Activated naive CD4-positive, alpha-beta T cell treated with anti-CD3 and anti-CD28 coated beads, Interleukin-2, amount 50 U/mL, for 24 hours (primary cell): ENCODE measurements at regions not wholly inside any gene's neighbourhood (a gene's known extent, or its start where the extent isn't known, plus 50 kb on each side); places are given as distances from the start of the nearest gene placed in this dataset.

Experiments used
- H3K27ac Mint-ChIP-seq: one replicate; pipeline ENCODE4 v1.8.0; 2021; ENCODE audit warnings: mild to moderate bottlenecking, mixed read lengths
- H3K27me3 Mint-ChIP-seq: one replicate; pipeline ENCODE4 v1.8.0; 2021; ENCODE audit warnings: mixed read lengths
- H3K36me3 Mint-ChIP-seq: one replicate; pipeline ENCODE4 v1.8.0; 2021; ENCODE audit warnings: mixed read lengths
- H3K4me1 Mint-ChIP-seq: one replicate; pipeline ENCODE4 v1.8.0; 2021; ENCODE audit warnings: mixed read lengths
- H3K4me3 Mint-ChIP-seq: one replicate; pipeline ENCODE4 v1.8.0; 2021; ENCODE audit warnings: mild to moderate bottlenecking, mixed read lengths
- H3K9me3 Mint-ChIP-seq: one replicate; pipeline ENCODE4 v1.8.0; 2021; ENCODE audit warnings: mixed read lengths

DNA sequence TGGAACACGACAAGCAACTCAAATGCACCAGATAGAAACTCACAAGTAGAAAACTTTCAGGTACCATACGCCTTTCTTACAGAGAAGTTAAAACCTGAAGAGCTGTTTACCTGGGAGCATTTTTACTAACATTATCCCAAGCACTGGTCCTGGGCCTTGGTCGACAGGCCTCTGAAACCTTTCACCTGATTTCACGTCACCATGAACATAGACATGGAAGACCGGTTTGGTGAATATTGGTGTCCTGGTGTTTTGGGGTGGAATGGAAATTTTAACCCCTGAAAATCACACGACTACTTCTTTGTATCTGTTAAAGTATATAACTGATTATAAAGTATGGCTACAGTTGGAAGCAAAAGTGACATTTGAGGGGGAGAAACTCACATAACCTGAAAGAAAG lies 176.6 kb upstream of the ARGLU1 start:
- Mint-ChIP-seq H3K36me3 (no peaks in the 10 kb centered on the region), H3K27me3 (no peaks in the 10 kb centered on the region), H3K27ac (no peak overlapping the region), H3K9me3 (no peaks in the 10 kb centered on the region), H3K4me1 (no peaks in the 10 kb centered on the region), H3K4me3 (no peak overlapping the region)

DNA sequence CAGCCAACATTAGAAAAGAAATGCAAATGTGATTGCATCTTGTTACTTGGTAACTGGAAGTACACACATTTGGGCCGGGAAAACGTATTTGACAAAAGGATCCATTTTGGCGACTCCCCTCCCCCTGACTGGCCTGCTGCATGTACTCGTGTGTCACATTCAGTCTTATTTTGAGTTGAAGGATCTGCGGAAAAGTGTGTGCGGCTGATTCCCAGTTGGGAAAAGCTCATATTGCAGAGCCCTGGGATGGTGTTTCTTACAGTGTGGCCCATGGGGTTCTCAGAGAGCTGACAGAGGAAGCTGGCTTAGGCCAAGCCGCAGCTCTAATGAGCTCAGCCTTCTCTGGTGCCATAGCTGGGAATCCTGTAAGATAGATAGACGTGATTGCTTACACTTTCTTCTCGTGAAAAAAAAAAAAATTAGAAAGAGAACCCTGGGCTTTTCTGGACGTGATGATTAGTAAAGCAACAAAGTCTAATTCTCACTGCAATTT lies 170.3 kb upstream of the ARGLU1 start:
- no peak overlapping the region for H3K4me3 Mint-ChIP-seq
- no peaks in the 10 kb centered on the region for H3K27me3 Mint-ChIP-seq
- no peak overlapping the region for H3K27ac Mint-ChIP-seq

DNA sequence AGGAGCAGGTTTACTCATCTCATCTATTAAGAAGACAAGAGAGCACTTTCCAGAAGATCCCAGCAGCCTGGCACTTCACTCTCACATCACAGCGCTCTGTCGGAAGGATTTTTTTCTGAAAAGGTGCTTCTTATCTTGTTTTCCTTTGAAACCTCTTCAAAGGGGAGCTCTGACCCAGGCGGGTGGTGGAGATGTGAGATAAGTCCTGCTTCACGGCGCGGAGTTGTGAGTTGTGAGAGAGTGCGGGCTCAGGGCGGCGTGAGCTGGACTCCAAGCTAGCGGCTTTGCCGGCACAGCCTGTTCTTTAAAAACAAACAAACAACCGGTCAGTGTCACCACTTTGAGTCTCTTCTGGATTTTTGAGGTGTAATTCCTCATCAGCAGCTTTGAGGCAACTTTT lies 169.0 kb upstream of the ARGLU1 start:
- Mint-ChIP-seq H3K4me3 (no peak overlapping the region), H3K27me3 (peaks cover 3% of the 10 kb centered on the region), H3K36me3 (no peaks in the 10 kb centered on the region), H3K4me1 (no peaks in the 10 kb centered on the region), H3K9me3 (no peaks in the 10 kb centered on the region), H3K27ac (no peak overlapping the region)

More for the DNA sequence above, 170.3 kb upstream of the ARGLU1 start:
- Mint-ChIP-seq H3K4me1 (no peaks in the 10 kb centered on the region), H3K9me3 (no peaks in the 10 kb centered on the region), H3K36me3 (no peaks in the 10 kb centered on the region)

DNA sequence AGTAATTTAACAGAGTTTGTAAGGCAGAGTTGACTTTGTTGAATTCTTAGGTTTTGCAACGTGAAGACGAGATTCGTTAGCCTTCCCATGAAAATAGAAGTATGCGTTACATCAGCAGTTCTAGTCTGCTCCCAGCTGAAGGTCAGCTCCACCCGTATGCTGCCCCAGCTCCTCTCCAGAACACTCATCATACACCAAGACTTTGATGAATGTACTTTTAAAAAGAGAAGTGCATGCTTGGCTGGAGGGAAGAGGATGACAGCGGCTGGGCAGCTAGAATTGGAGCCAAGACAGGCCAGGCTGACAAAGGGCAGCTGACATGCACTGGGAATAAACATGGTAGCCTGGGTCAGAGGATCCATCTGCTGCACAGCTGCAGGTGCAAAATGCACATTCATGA lies 166.3 kb upstream of the ARGLU1 start:
- Mint-ChIP-seq H3K27me3 (peaks cover 3% of the 10 kb centered on the region), H3K4me3 (no peak overlapping the region), H3K36me3 (no peaks in the 10 kb centered on the region), H3K27ac (no peak overlapping the region), H3K4me1 (no peaks in the 10 kb centered on the region), H3K9me3 (no peaks in the 10 kb centered on the region)

DNA sequence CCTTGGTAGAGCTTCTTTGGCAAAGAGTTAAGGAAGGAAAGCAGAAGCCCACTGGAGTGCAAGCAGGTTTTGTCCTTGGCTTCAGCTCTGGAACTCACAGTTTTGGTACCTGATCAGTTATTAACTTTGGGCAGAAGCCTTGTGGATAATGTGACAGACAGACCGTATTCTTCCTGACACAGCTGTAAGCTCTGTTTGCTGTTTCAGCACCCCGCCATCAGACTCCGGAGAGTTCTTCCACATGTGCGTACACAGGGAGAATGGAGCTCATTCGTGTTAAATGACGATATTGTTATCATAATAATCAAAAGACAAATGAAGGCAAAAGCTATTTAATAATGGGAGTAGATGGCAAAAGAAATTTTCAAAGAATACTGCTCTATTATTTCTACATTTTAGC lies 155.1 kb upstream of the ARGLU1 start:
- H3K9me3 Mint-ChIP-seq = peaks cover 13% of the 10 kb centered on the region
- H3K36me3 Mint-ChIP-seq = no peaks in the 10 kb centered on the region
- H3K4me1 Mint-ChIP-seq = no peaks in the 10 kb centered on the region
- H3K4me3 Mint-ChIP-seq = no peak overlapping the region
- peaks cover 5% of the 10 kb centered on the region for H3K27me3 Mint-ChIP-seq
- no peak overlapping the region for H3K27ac Mint-ChIP-seq

DNA sequence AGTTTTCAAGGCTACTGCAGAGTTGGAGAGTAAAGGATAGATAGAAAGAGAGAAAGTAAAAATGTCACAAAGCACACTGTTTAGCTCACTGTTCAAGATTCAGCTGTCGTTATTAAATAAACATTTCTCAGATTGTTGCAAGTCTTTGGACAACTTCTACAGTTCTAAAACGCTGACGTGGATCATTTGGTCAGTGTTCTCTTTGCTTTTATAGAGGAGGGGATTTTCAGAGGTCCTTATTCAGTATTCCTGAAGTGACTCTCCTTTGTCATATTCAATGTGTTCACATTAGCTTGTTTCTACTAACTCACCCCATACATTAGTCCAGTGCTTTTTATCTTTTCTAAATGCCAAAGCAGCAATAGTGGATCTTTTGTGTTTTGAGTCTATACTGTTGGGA lies 154.7 kb upstream of the ARGLU1 start:
- Mint-ChIP-seq H3K4me3 (no peak overlapping the region), H3K27ac (no peak overlapping the region), H3K9me3 (peaks cover 16% of the 10 kb centered on the region), H3K4me1 (no peaks in the 10 kb centered on the region), H3K36me3 (no peaks in the 10 kb centered on the region), H3K27me3 (peaks cover 5% of the 10 kb centered on the region)

DNA sequence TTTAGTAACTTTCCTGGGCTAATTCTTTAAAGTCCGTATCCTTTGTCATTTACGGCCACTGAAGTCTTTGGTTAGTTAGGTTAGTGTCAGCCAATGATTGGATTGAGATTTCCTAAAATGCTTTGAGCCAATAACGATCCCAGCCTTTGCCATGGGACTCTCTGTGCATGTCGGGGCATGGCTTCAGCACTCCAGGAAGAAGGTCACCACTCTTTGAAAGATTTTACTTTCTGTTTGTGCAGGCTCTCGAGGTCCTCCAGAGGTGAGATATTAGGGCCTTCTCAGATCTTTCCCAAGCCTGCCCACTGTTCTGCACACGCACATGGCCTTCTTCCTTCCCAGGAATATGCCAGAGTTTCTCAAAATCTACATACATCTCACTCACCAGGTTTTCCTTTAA lies 153.7 kb upstream of the ARGLU1 start:
- Mint-ChIP-seq H3K27me3 (peaks cover 4% of the 10 kb centered on the region), H3K27ac (no peak overlapping the region), H3K36me3 (no peaks in the 10 kb centered on the region), H3K9me3 (peaks cover 20% of the 10 kb centered on the region), H3K4me3 (no peak overlapping the region), H3K4me1 (no peaks in the 10 kb centered on the region)

DNA sequence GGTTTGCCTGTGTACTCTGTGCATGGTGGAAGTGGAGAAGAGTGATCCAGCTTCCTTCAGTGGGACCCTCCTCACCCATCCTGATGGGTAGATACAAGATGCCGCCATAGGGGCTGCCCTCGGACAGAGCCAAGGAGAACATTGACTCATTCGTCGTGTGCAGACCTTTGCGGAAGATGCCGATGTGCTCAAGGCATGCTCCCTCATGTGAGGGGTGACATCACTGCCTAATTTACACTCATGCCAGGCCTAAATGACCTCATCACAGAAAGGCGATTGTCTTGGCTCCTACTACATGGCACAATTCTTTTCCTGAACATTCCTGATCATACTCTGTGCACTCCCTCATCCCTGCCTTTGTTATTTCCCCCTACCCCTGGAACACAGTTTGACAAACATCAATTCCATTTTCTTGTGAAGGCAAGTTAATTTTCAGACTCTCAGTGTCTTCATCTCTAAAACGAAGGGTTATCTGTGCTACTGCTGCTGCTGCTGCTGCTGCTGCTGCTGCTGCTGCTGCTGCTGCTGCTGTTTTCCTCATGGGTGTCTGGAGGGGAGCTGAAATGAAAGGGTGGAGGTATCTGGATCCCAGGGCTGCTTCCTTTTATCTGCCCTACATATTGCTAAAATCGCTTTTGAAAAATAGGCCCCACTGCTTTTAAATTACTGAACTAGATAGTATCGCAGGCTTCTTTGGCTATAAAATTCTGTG lies 146.5 kb upstream of the ARGLU1 start:
- no peak overlapping the region for H3K4me3 Mint-ChIP-seq
- H3K27me3 Mint-ChIP-seq = peaks cover 2% of the 10 kb centered on the region
- no peaks in the 10 kb centered on the region for H3K36me3 Mint-ChIP-seq
- no peak overlapping the region for H3K27ac Mint-ChIP-seq
- no peaks in the 10 kb centered on the region for H3K4me1 Mint-ChIP-seq
- peaks cover 22% of the 10 kb centered on the region for H3K9me3 Mint-ChIP-seq

DNA sequence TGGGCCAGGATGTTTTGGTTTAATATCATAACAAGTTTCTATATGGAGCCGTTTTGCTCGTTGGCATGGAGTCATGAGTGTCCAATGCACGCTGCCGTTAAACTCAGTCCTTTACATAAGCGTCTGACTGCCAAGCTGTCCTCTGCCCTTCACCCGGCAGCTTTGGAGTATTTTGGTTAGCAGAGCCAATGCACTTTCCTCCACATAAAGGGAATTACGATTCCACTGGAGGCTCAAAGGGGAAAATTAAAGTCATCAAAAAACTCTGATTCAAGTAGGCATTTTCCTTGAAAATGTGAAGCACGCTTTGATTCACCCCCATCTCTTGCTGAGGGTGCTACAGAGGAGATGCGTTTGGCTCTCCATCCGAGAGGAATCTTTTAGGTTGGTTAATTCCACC lies 144.4 kb upstream of the ARGLU1 start:
- H3K36me3 Mint-ChIP-seq = no peaks in the 10 kb centered on the region
- H3K4me3 Mint-ChIP-seq = no peak overlapping the region
- H3K4me1 Mint-ChIP-seq = no peaks in the 10 kb centered on the region
- H3K27ac Mint-ChIP-seq = no peak overlapping the region
- peaks cover 4% of the 10 kb centered on the region for H3K27me3 Mint-ChIP-seq
- peaks cover 8% of the 10 kb centered on the region for H3K9me3 Mint-ChIP-seq

DNA sequence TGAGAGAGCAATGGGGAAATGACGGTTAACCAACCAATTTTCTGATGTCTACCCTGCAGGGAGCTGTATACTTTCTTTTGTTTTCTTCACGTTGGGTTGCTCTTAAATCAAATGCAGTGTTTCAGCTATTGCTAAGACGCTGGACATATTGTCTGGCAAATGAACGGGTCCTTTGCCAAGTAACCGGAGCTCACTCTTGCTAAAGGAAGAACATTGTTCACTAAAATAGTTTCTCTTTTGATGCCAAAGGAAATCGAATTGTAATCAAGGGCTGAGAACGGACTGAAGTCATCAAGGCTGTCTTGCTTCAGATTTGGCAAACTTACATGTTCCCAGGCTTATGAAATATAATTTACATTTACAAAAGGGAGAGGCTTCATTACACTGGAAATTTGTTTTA lies 142.3 kb upstream of the ARGLU1 start:
- Mint-ChIP-seq H3K4me3 (no peak overlapping the region), H3K27me3 (peaks cover 4% of the 10 kb centered on the region), H3K4me1 (no peaks in the 10 kb centered on the region), H3K27ac (no peak overlapping the region), H3K9me3 (peaks cover 2% of the 10 kb centered on the region), H3K36me3 (no peaks in the 10 kb centered on the region)

DNA sequence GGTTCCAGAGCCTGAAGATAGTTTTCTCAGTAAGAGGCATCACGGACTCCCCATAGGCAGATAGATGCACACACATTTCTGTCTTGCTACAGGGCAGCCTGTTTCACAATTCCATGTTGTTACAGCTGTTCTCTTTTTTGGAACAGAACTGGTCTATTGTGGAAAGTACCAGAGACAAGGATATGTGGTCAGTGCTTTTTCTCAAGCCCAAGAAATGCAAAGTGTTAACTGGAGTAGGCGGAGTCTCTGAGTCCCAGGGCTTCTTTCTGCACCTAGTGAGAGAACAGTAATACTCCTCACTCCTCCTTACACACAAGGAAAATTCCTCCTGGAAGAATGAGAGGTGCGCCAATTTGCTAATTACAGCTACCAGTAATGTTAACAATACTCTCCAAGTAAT lies 141.6 kb upstream of the ARGLU1 start:
- H3K4me3 Mint-ChIP-seq = no peak overlapping the region
- H3K4me1 Mint-ChIP-seq = no peaks in the 10 kb centered on the region
- no peaks in the 10 kb centered on the region for H3K9me3 Mint-ChIP-seq
- peaks cover 4% of the 10 kb centered on the region for H3K27me3 Mint-ChIP-seq
- no peak overlapping the region for H3K27ac Mint-ChIP-seq
- H3K36me3 Mint-ChIP-seq = no peaks in the 10 kb centered on the region

DNA sequence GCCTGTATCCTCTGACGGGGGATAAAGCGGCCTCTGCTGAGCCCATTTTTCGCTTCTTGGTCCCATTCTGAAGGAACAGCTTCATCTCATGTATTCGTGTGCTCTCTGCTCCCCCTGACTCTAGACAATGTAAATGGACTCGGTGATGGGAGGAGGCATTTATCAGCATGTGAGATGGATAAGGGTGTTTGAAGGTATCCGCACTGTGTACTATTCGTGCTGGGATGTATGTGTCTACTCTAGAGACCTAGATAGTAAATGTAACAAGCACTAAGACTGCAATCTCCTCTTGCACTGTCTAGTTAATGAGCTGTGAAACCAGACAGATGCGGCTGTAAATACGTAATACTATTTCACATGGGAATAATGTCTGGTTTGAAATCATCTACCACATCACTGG lies 134.6 kb upstream of the ARGLU1 start:
- no peaks in the 10 kb centered on the region for H3K4me1 Mint-ChIP-seq
- H3K27ac Mint-ChIP-seq = no peak overlapping the region
- no peaks in the 10 kb centered on the region for H3K36me3 Mint-ChIP-seq
- H3K27me3 Mint-ChIP-seq = no peaks in the 10 kb centered on the region
- H3K9me3 Mint-ChIP-seq = no peaks in the 10 kb centered on the region
- no peak overlapping the region for H3K4me3 Mint-ChIP-seq

DNA sequence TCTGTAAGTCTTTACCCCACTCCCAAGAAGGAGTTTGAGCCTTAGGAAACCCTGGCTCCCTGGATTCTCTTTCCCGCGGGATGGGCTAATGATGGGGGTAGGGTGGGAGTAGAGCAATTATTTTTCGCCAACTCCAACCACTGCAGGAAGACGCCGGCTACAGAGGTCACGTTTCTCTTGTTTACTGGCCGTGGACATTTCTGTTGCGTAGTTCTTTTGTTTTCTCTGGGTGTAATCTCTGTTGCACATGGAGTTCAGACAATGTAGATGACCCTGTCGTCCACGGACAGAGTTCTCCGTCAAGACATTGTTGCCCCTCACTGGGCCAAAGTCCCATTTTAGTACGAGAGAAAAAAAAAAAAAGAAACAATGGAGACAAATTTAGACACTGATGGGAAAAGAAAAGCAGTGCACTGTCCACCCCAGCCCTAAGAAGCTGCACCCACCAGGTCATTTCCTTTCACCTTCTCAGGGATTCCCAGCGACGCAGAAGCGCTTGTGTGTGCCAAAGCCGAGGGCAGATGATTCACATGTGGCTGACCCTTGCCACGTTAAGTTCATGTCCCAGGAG lies 133.9 kb upstream of the ARGLU1 start:
- Mint-ChIP-seq H3K4me3 (no peak overlapping the region), H3K4me1 (no peaks in the 10 kb centered on the region), H3K27me3 (no peaks in the 10 kb centered on the region), H3K27ac (no peak overlapping the region), H3K36me3 (no peaks in the 10 kb centered on the region), H3K9me3 (no peaks in the 10 kb centered on the region)

DNA sequence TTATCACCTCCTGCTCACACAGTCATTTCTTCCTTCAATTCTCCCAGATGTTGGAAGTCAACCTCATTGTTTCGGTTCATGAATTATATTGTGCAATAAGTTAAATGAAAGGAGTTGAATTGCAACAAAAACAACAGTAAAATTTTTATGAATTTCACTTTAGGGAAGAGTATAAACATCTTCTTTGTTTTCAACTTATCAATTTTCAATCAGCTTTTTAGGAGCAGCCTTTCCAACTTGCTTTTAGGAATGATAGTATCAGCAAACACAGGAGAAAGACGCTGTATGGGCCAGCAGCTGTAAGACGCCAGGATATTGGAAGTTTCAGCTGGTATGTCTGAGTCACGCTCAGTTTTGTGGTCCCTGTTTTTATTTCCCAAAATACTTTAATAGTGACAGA lies 132.5 kb upstream of the ARGLU1 start:
- Mint-ChIP-seq H3K27ac (no peak overlapping the region), H3K4me1 (no peaks in the 10 kb centered on the region), H3K27me3 (no peaks in the 10 kb centered on the region), H3K4me3 (no peak overlapping the region), H3K9me3 (no peaks in the 10 kb centered on the region), H3K36me3 (no peaks in the 10 kb centered on the region)

DNA sequence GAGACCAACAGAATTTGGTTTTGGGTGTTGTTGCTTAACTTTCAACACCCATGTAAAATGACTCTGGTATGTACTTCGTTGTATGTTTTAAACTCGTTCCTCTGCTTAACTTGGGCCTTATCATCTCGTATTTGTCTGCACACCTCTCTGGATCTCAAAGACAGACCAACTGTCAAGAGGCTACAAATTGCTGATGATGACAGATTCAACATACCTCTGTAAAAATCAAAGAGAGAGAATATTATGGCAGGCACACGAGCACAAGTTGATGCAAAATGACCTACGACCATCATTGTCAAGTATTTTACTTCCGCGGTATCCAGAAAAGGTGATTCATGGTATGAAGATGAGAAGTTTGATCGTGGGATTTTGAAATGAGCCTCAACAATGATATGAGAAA lies 132.1 kb upstream of the ARGLU1 start:
- Mint-ChIP-seq H3K36me3 (no peaks in the 10 kb centered on the region), H3K4me1 (no peaks in the 10 kb centered on the region), H3K4me3 (no peak overlapping the region), H3K9me3 (no peaks in the 10 kb centered on the region), H3K27me3 (no peaks in the 10 kb centered on the region), H3K27ac (no peak overlapping the region)

DNA sequence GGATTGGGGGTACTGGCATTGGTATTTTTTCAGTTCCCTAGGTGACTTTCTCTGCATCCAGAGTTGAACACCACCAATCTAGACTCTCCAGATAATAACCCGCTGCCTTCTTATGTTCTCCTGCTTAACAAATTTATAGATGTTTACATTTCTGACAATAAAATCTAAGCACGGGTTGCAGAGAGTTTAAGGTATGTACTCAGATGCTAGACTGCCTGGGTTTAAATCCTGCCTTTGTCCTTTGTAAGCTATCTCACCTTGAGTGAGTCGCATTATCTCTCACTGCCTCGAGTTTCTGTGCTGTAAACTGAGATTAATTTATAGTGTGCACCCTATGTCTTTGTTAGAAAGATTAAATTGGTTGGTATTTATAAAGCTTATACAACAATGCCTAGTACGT lies 131.4 kb upstream of the ARGLU1 start:
- Mint-ChIP-seq H3K27ac (no peak overlapping the region), H3K4me3 (no peak overlapping the region), H3K36me3 (no peaks in the 10 kb centered on the region), H3K4me1 (no peaks in the 10 kb centered on the region), H3K27me3 (no peaks in the 10 kb centered on the region), H3K9me3 (no peaks in the 10 kb centered on the region)

DNA sequence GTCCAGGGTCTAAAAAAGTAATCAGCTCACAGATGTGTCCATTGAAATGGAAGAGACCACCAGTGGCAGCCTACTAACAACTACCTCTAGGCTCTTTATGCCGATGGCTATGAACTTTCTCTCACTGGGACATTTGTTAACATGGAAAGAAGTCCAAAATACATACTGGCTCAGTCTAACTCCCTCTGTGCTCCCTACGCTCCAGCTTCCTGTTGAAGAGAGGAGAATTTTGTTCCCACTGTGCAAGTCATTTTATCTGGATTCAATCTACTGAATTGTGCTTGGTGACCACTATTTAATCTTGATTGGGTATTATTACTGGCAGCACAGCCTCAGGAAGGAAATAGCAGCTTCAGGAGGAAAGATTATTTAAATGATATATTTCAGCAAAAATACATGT lies 128.8 kb upstream of the ARGLU1 start:
- Mint-ChIP-seq H3K4me1 (no peaks in the 10 kb centered on the region), H3K9me3 (no peaks in the 10 kb centered on the region)

More for the DNA sequence above, 128.8 kb upstream of the ARGLU1 start:
- H3K36me3 Mint-ChIP-seq = no peaks in the 10 kb centered on the region
- H3K27ac Mint-ChIP-seq = no peak overlapping the region
- H3K4me3 Mint-ChIP-seq = no peak overlapping the region
- H3K27me3 Mint-ChIP-seq = no peaks in the 10 kb centered on the region
